Caco-2 (cell line): ENCODE measurements at regions not wholly inside any gene's neighbourhood (a gene's known extent, or its start where the extent isn't known, plus 50 kb on each side); places are given as distances from the start of the nearest gene placed in this dataset.

ENCODE experiments used
- BruUV-seq: library from RNA; stranded (reverse); fragments of 400-500 nt; replicated peaks from 2 replicates; lab custom pipeline; 2021; lab: Mats Ljungman, UMichigan
- CTCF ChIA-PET: fragments of 300-600 bp; sonication (Branson Sonifier 250); formaldehyde crosslinking; loops from one replicate; lab custom pipeline; 2022; ENCODE audit warnings: antibody characterized with exemption; lab: Charles Lee
- POLR2A ChIA-PET: fragments of 300-600 bp; sonication (Branson Sonifier 250); formaldehyde crosslinking; loops from one replicate; lab custom pipeline; 2022; ENCODE audit warnings: antibody characterized with exemption; lab: Charles Lee
- DNase-seq, 2 experiments: peaks; one replicate each; pipeline versions ENCODE4 v3.0.0 to v3.0.0-alpha.2; 2020 to 2022
- H3K27me3 ChIP-seq: replicated peaks from 2 replicates; pipeline ENCODE4 v1.6.0; 2011; ENCODE audit warnings: low read length; ENCODE audit not compliant: control insufficient read depth, insufficient read depth
- H3K36me3 ChIP-seq: 2 replicates; pipeline ENCODE4 v1.5.1; 2011; ENCODE audit warnings: low read length; ENCODE audit not compliant: control insufficient read depth, insufficient read depth
- H3K4me1 ChIP-seq: fragments of 250-450 bp; sonication (Bioruptor Pico); 2 replicates; pipeline ENCODE4 v1.5.1; 2020; ENCODE audit warnings: mild to moderate bottlenecking
- H3K4me3 ChIP-seq: 2 replicates; pipeline ENCODE4 v1.5.1; 2011; ENCODE audit warnings: low read depth, mild to moderate bottlenecking, control low read depth, low read length
- H3K9me3 ChIP-seq: fragments of 250-450 bp; sonication (Bioruptor Pico); 2 replicates; pipeline ENCODE4 v1.5.1; 2020; ENCODE audit warnings: mild to moderate bottlenecking, moderate library complexity
- H3K27ac Mint-ChIP-seq: one replicate; pipeline ENCODE4 v1.8.0; 2022; ENCODE audit warnings: mixed read lengths; ENCODE audit not compliant: unreplicated experiment
- H3K27me3 Mint-ChIP-seq: one replicate; pipeline ENCODE4 v1.8.0; 2022; ENCODE audit warnings: mixed read lengths; ENCODE audit not compliant: insufficient read depth, unreplicated experiment
- H3K36me3 Mint-ChIP-seq: one replicate; pipeline ENCODE4 v1.8.0; 2022; ENCODE audit warnings: mild to moderate bottlenecking, mixed read lengths; ENCODE audit not compliant: insufficient read depth, unreplicated experiment
- H3K4me1 Mint-ChIP-seq: one replicate; pipeline ENCODE4 v1.8.0; 2022; ENCODE audit warnings: low read depth, mixed read lengths; ENCODE audit not compliant: unreplicated experiment
- H3K4me3 Mint-ChIP-seq: one replicate; pipeline ENCODE4 v1.8.0; 2022; ENCODE audit warnings: mild to moderate bottlenecking, moderate library complexity, mixed read lengths; ENCODE audit not compliant: unreplicated experiment
- H3K9me3 Mint-ChIP-seq: one replicate; pipeline ENCODE4 v1.8.0; 2022; ENCODE audit warnings: mixed read lengths; ENCODE audit not compliant: unreplicated experiment
- CTCF ChIP-seq, 2 experiments: fragments of 200-600 bp in 1 of 2; IDR thresholded peaks; 1 replicate in 1 of 2; 2 replicates in 1 of 2; pipeline versions ENCODE4 v1.5.1 to v1.8.0; 2011 to 2022; ENCODE audit warnings: antibody characterized with exemption in 1 of 2, control low read depth in 1 of 2, inconsistent platforms in 1 of 2, low read depth in 1 of 2, low read length in 1 of 2, mild to moderate bottlenecking in 1 of 2, moderate library complexity in 1 of 2; ENCODE audit not compliant: insufficient read depth in 1 of 2, severe bottlenecking in 1 of 2, unreplicated experiment in 1 of 2
- intact Hi-C: fragments of 100-400 bp; cut with micrococcal nuclease; formaldehyde crosslinking; loops from one replicate; pipeline ENCODE4 v1.10.0; 2022; ENCODE audit not compliant: unreplicated experiment

GRCh38 chr4:188639479-188640100 lies 500.3 kb downstream of the TRIML1 start:
- ChIA-PET CTCF (no interaction called here), POLR2A (no interaction called here)
- H3K4me1 ChIP-seq = no peaks in the 10 kb centered on the region
- H3K4me3 ChIP-seq = no peak overlapping the region
- peaks cover 2% of the 10 kb centered on the region for H3K27me3 Mint-ChIP-seq
- H3K36me3 Mint-ChIP-seq = no peaks in the 10 kb centered on the region
- H3K9me3 ChIP-seq = no peaks in the 10 kb centered on the region
- intact Hi-C loops = no loop called here
- no peak for TF ChIP-seq CTCF (IDR thresholded peaks at IDR 0.05; ENCODE audit: insufficient read depth in 1 of 2, low read depth in 1 of 2, low read length in 1 of 2, severe bottlenecking in 1 of 2, unreplicated experiment in 1 of 2)
- no peak overlapping the region for H3K27ac Mint-ChIP-seq
- no peaks in the 10 kb centered on the region for H3K36me3 ChIP-seq
- no peak for DNase-seq
- H3K27me3 ChIP-seq = no peaks in the 10 kb centered on the region
- no peak overlapping the region for H3K4me3 Mint-ChIP-seq
- no TSS peak for BruUV-seq
- no peaks in the 10 kb centered on the region for H3K9me3 Mint-ChIP-seq
- H3K4me1 Mint-ChIP-seq = no peaks in the 10 kb centered on the region

GRCh38 chr4:188647820-188648370 lies 508.7 kb downstream of the TRIML1 start:
- H3K4me1 ChIP-seq = no peaks in the 10 kb centered on the region
- BruUV-seq = no TSS peak
- TF ChIP-seq CTCF (IDR thresholded peaks at IDR 0.05; ENCODE audit: insufficient read depth in 1 of 2, low read depth in 1 of 2, low read length in 1 of 2, severe bottlenecking in 1 of 2, unreplicated experiment in 1 of 2) = no peak
- intact Hi-C loops = no loop called here
- peaks cover 12% of the 10 kb centered on the region for H3K9me3 Mint-ChIP-seq
- no peak overlapping the region for H3K4me3 Mint-ChIP-seq
- H3K36me3 Mint-ChIP-seq = no peaks in the 10 kb centered on the region
- H3K27ac Mint-ChIP-seq = no peak overlapping the region
- no peaks in the 10 kb centered on the region for H3K27me3 Mint-ChIP-seq
- H3K4me1 Mint-ChIP-seq = no peaks in the 10 kb centered on the region
- H3K9me3 ChIP-seq = no peaks in the 10 kb centered on the region
- ChIA-PET CTCF (no interaction called here), POLR2A (no interaction called here)
- no peak for DNase-seq
- H3K36me3 ChIP-seq = no peaks in the 10 kb centered on the region
- no peak overlapping the region for H3K4me3 ChIP-seq
- no peaks in the 10 kb centered on the region for H3K27me3 ChIP-seq

- DNase-seq = no peak
- H3K4me3 Mint-ChIP-seq = no peak overlapping the region
- H3K27me3 Mint-ChIP-seq = no peaks in the 10 kb centered on the region
- Histone ChIP-seq H3K9me3 (no peaks in the 10 kb centered on the region), H3K4me1 (no peaks in the 10 kb centered on the region), H3K36me3 (no peaks in the 10 kb centered on the region), H3K27me3 (no peaks in the 10 kb centered on the region), H3K4me3 (no peak overlapping the region)
- intact Hi-C loops = no loop called here
- no peak for TF ChIP-seq CTCF (IDR thresholded peaks at IDR 0.05; ENCODE audit: insufficient read depth in 1 of 2, low read depth in 1 of 2, low read length in 1 of 2, severe bottlenecking in 1 of 2, unreplicated experiment in 1 of 2)
- no TSS peak for BruUV-seq
- H3K36me3 Mint-ChIP-seq = no peaks in the 10 kb centered on the region
- CTCF ChIA-PET = no interaction called here
- no peaks in the 10 kb centered on the region for H3K4me1 Mint-ChIP-seq
- POLR2A ChIA-PET = no interaction called here
- H3K9me3 Mint-ChIP-seq = peaks cover 12% of the 10 kb centered on the region
- H3K27ac Mint-ChIP-seq = no peak overlapping the region
Observed at GRCh38 chr4:188649635-188650034, 510.4 kb downstream of the TRIML1 start.
